ENCODE measurements at regions not wholly inside any gene's neighbourhood (a gene's known extent, or its start where the extent isn't known, plus 50 kb on each side); places are given as distances from the start of the nearest gene placed in this dataset.

DNA sequence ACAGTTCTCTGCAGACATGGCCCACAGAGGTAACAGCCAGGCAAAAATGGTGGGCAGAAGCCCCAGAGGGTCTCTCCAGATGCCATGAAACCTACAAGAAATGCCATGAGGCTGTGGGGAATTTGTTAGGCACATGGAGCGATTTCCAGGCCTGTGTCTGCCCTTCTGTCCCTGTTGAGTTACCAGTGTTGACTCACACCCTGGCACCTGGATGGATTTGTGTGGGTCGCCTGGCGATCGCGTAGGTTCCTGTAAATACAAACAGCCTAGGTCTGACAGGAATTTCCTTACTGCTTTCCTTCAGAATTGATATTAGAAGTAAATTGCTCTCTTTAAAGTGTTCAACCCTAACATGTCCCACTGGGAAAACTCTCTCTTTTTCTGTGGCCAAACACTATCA is 164.9 kb upstream of the EEPD1 start:
- no peaks in the 10 kb centered on the region for H3K27me3 ChIP-seq (replicated peaks)
- DNase-seq = no peak
- H3K4me3 ChIP-seq (ENCODE audit: low read depth, low read length) = no peak overlapping the region
- H3K36me3 ChIP-seq (replicated peaks) = no peaks in the 10 kb centered on the region
- no peak for TF ChIP-seq CTCF (IDR thresholded peaks at IDR 0.05; ENCODE audit: low read depth, low read length, missing control alignments)
- H3K27ac ChIP-seq = no peak overlapping the region
- in situ Hi-C loops (cut with HindIII; ENCODE audit: low pct_ligation_motif_present, low sequenced_read_pairs) = loop anchor here (25.0 kb wide), 1 partner anchor 324 kb away; no protein-coding TSS in a partner anchor

DNA sequence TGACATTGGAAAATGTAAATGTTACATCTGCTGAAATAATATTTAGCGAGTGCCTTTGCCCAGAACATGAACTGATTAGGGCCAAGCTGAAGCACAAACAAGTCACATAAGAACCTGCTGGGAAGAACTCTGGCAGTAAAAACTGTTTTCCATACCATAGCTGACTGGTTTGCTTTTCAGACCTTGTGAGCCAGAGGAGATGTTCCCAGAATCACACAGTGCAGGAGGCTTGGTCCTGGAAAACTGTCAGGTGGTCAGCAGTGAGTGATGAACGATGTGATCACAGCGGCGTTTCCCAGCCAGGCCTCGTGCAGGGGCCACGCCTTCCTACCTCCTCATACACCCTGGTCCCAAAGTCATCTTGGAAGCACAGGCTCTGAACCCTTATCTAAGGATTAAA is 164.2 kb upstream of the EEPD1 start:
- H3K36me3 ChIP-seq (replicated peaks) = no peaks in the 10 kb centered on the region
- no peak for DNase-seq
- no peaks in the 10 kb centered on the region for H3K27me3 ChIP-seq (replicated peaks)
- no peak overlapping the region for H3K4me3 ChIP-seq (ENCODE audit: low read depth, low read length)
- H3K27ac ChIP-seq = no peak overlapping the region
- in situ Hi-C loops (cut with HindIII; ENCODE audit: low pct_ligation_motif_present, low sequenced_read_pairs) = loop anchor here (25.0 kb wide), 1 partner anchor 323 kb away; no protein-coding TSS in a partner anchor
- TF ChIP-seq CTCF (IDR thresholded peaks at IDR 0.05; ENCODE audit: low read depth, low read length, missing control alignments) = no peak

DNA sequence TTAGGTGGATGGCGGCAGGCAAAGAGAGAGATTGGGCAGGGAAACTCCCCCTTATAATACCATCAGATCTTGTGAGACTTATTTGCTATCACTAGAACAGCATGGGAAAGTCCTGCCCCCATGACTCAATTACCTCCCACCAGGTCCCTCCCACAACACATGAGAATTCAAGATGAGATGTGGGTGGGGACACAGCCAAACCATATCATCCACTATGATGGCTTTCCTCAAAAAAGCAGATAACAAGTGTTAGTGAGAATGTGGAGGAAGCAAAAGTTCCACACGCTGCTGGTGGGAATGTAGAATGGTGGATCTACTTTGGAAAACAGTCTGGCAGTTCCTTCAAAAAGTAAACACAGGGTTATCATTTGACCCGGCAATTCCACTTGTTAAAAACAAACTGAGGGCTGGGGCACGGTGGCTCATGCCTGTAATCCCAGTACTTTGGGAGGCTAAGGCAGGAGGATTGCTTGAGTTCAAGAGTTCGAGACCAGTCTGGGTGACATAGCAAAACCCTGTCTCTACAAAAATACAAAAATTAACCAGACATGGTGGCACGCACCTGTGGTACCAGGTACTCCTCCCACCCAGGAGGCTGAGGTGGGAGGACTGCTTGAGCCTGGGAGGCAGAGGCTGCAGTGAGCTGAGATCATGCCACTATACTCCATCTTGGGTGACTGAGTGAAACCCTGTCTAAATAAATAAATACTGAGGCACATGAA is 161.4 kb upstream of the EEPD1 start:
- TF ChIP-seq CTCF (IDR thresholded peaks at IDR 0.05; ENCODE audit: low read depth, low read length, missing control alignments) = no peak
- no peak overlapping the region for H3K27ac ChIP-seq
- H3K36me3 ChIP-seq (replicated peaks) = no peaks in the 10 kb centered on the region
- in situ Hi-C loops (cut with HindIII; ENCODE audit: low pct_ligation_motif_present, low sequenced_read_pairs) = loop anchor here (25.0 kb wide), 1 partner anchor 321 kb away; no protein-coding TSS in a partner anchor
- peak; percentile 45 for DNase-seq
- H3K4me3 ChIP-seq (ENCODE audit: low read depth, low read length) = no peak overlapping the region
- H3K27me3 ChIP-seq (replicated peaks) = no peaks in the 10 kb centered on the region

DNA sequence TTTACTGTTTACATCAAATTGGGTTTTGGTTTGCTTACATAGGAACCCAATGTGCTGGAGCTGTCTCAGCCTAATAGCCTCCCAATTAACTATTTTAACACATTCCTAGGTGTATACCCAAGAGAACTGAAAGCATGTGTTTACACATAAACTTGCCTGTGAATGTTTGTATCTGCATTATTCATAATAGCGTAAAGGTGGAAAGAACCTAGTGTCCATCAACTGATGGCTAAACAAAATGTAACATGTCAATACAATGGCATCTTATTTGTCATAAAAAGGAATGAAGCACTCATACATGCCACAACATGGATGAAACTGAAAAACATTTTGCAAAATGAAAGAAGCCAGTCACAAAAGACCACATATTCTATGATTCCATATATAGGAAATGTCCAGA is 160.6 kb upstream of the EEPD1 start:
- in situ Hi-C loops (cut with HindIII; ENCODE audit: low pct_ligation_motif_present, low sequenced_read_pairs) = loop anchor here (25.0 kb wide), 1 partner anchor 320 kb away; no protein-coding TSS in a partner anchor
- no peak for TF ChIP-seq CTCF (IDR thresholded peaks at IDR 0.05; ENCODE audit: low read depth, low read length, missing control alignments)
- no peaks in the 10 kb centered on the region for H3K36me3 ChIP-seq (replicated peaks)
- H3K27ac ChIP-seq = no peak overlapping the region
- H3K27me3 ChIP-seq (replicated peaks) = no peaks in the 10 kb centered on the region
- H3K4me3 ChIP-seq (ENCODE audit: low read depth, low read length) = no peak overlapping the region
- DNase-seq = no peak

DNA sequence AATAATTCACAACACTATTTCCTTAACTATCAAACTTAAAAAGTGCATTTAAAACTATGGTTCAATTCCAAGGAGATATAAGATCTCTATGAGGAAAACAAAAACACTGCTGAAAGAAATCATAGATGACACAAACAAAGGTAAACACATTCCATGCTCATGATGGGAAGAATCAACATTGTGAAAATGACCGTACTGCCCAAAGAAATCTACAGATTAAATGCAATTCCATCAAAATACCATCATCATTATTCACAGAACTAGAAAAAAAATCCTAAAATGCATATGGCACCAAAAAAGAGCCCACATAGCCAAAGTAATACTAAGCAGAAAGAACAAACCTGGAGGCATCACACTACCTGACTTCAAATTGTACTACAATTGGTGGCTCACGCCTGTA is 159.9 kb upstream of the EEPD1 start:
- DNase-seq = no peak
- no peak for TF ChIP-seq CTCF (IDR thresholded peaks at IDR 0.05; ENCODE audit: low read depth, low read length, missing control alignments)
- Histone ChIP-seq H3K27ac (no peak overlapping the region), H3K4me3 (ENCODE audit: low read depth, low read length) (no peak overlapping the region), H3K36me3 (replicated peaks) (no peaks in the 10 kb centered on the region), H3K27me3 (replicated peaks) (no peaks in the 10 kb centered on the region)
- in situ Hi-C loops (cut with HindIII; ENCODE audit: low pct_ligation_motif_present, low sequenced_read_pairs) = loop anchor here (25.0 kb wide), 1 partner anchor 319 kb away; no protein-coding TSS in a partner anchor

All from brain microvascular endothelial cell (primary cell).